K562 (cell line): ENCODE measurements at regions not wholly inside any gene's neighbourhood (a gene's known extent, or its start where the extent isn't known, plus 50 kb on each side); places are given as distances from the start of the nearest gene placed in this dataset.

Experiments used
- ATAC-seq: fragments of 200-7000 bp; cut with Tn5 transposase; 3 replicates; pipeline ENCODE4 v1.9.1; 2020; ENCODE audit warnings: moderate library complexity
- BruUV-seq: library from RNA; stranded (reverse); fragments of 400-500 nt; replicated peaks from 2 replicates; lab custom pipeline; 2021; lab: Mats Ljungman, UMichigan
- CTCF ChIA-PET: fragments of 300-600 bp; formaldehyde crosslinking; extraction: SDS; loops from one replicate; lab custom pipeline; 2021; ENCODE audit warnings: low intra/inter-chr PET ratio; lab: Yijun Ruan, JAX
- POLR2A ChIA-PET: fragments of 300-600, 350-650 bp; sonication (Branson Sonifier 250); formaldehyde crosslinking; extraction: SDS; loops from one replicate; lab custom pipeline; 2021; ENCODE audit warnings: antibody characterized with exemption, inconsistent platforms; lab: Yijun Ruan, JAX
- DNase-seq, 4 experiments: peaks; one replicate each; pipeline versions ENCODE4 v3.0.0 to v3.0.0-alpha.2; 2011 to 2018; ENCODE audit warnings: low spot score in 3 of 4, mixed read lengths in 3 of 4; ENCODE audit errors: extremely low read depth in 1 of 4
- FAIRE-seq: peaks from 2 replicates; lab custom pipeline; 2011; peaks lifted over from hg19 to GRCh38; lab: Jason Lieb, UNC
- H2AFZ ChIP-seq: 2 replicates; pipeline ENCODE4 v1.6.0; 2011; ENCODE audit warnings: low read depth, low read length, control low read depth, inconsistent platforms
- H3K27ac ChIP-seq: fragments of 200-600 bp; 3 replicates; pipeline ENCODE4 v1.8.0; 2011; ENCODE audit warnings: low read depth, mild to moderate bottlenecking, control low read depth, inconsistent platforms, low read length, moderate library complexity, mixed read lengths; ENCODE audit errors: extremely low read depth
- H3K27me3 ChIP-seq, 2 experiments: fragments of 300-600 bp in 1 of 2; 2 replicates in 1 of 2; 3 replicates in 1 of 2; pipeline versions ENCODE4 v1.6.0 to v1.8.0; 2011; ENCODE audit warnings: inconsistent platforms in 2 of 2, low read length in 2 of 2, mild to moderate bottlenecking in 1 of 2, mixed read lengths in 1 of 2, moderate library complexity in 1 of 2; ENCODE audit not compliant: control insufficient read depth in 2 of 2, insufficient read depth in 2 of 2
- H3K36me3 ChIP-seq: fragments of 300-600 bp; 3 replicates; pipeline ENCODE4 v1.8.0; 2011; ENCODE audit warnings: mild to moderate bottlenecking, low read length, inconsistent platforms; ENCODE audit not compliant: control insufficient read depth, insufficient read depth
- H3K4me1 ChIP-seq, 2 experiments: fragments of 200-600 bp in 1 of 2; replicated peaks in 1 of 2; 2 replicates in 1 of 2; 3 replicates in 1 of 2; pipeline versions ENCODE4 v1.5.1 to v1.8.0; 2011; ENCODE audit warnings: inconsistent platforms in 2 of 2, low read length in 2 of 2, mild to moderate bottlenecking in 1 of 2, mixed read lengths in 1 of 2, moderate library complexity in 1 of 2; ENCODE audit not compliant: control insufficient read depth in 2 of 2, insufficient read depth in 2 of 2
- H3K4me2 ChIP-seq: 2 replicates; pipeline ENCODE4 v1.6.1; 2011; ENCODE audit warnings: low read length, control low read depth, inconsistent platforms, mixed read lengths; ENCODE audit not compliant: insufficient read depth
- H3K4me3 ChIP-seq: fragments of 200-600 bp; sonication (generic), shearing (Covaris generic); 2 replicates; pipeline ENCODE4 v1.5.1; 2016; ENCODE audit warnings: control low read depth, inconsistent platforms
- H3K79me2 ChIP-seq: fragments of 200-600 bp; 3 replicates; pipeline ENCODE4 v1.8.0; 2011; ENCODE audit warnings: low read length, inconsistent platforms; ENCODE audit not compliant: control insufficient read depth, insufficient read depth
- H3K9ac ChIP-seq, 2 experiments: 2 replicates each; pipeline versions ENCODE4 v1.6.0 to v1.6.1; 2011; ENCODE audit warnings: low read depth in 2 of 2, low read length in 2 of 2, control low read depth in 1 of 2, inconsistent platforms in 1 of 2, mild to moderate bottlenecking in 1 of 2, mixed read lengths in 1 of 2; ENCODE audit not compliant: insufficient read depth in 1 of 2
- H3K9me1 ChIP-seq: one replicate; pipeline ENCODE4 v1.6.0; 2011; ENCODE audit warnings: inconsistent platforms, mild to moderate bottlenecking, low read length, moderate library complexity; ENCODE audit not compliant: control insufficient read depth, insufficient read depth
- H3K9me3 ChIP-seq: replicated peaks from 2 replicates; pipeline ENCODE4 v1.5.1; 2011; ENCODE audit warnings: low read depth, low read length, inconsistent platforms; ENCODE audit not compliant: control insufficient read depth, insufficient read depth
- H4K20me1 ChIP-seq: replicated peaks from 2 replicates; pipeline ENCODE4 v1.6.1; 2011; ENCODE audit warnings: low read length, inconsistent platforms, mixed read lengths; ENCODE audit not compliant: control insufficient read depth, insufficient read depth
- CHCHD3 ChIP-seq: fragments of 250-450 bp; sonication (Bioruptor Pico); IDR thresholded peaks from 2 replicates; pipeline ENCODE4 v2.1.2; 2022; ENCODE audit warnings: mild to moderate bottlenecking
- CHD2 ChIP-seq: IDR thresholded peaks from 2 replicates; pipeline ENCODE4 v1.6.1; 2011; ENCODE audit warnings: low read depth, low read length
- CREBBP ChIP-seq: IDR thresholded peaks from one replicate; pipeline ENCODE4 v1.6.1; 2012; ENCODE audit warnings: low read depth, mild to moderate bottlenecking, control low read depth, inconsistent platforms, low read length
- ESRRA ChIP-seq: fragments of 450-650 bp; IDR thresholded peaks from 2 replicates; pipeline ENCODE4 v1.6.1; 2014; ENCODE audit warnings: low read depth, mild to moderate bottlenecking, moderate library complexity, borderline replicate concordance
- FOXJ3 ChIP-seq: sonication (generic); formaldehyde crosslinking; IDR thresholded peaks from 2 replicates; pipeline ENCODE4 v1.4.0; 2020; ENCODE audit warnings: mild to moderate bottlenecking, missing genetic modification reagents
- LARP7 ChIP-seq: fragments of 450-650 bp; IDR thresholded peaks from 2 replicates; pipeline ENCODE4 v1.6.1; 2016
- NBN ChIP-seq: fragments of 450-650 bp; IDR thresholded peaks from 2 replicates; pipeline ENCODE4 v1.6.1; 2016; ENCODE audit warnings: low read depth, mild to moderate bottlenecking
- PHF8 ChIP-seq: fragments of 200-600 bp; sonication (generic); IDR thresholded peaks from 2 replicates; pipeline ENCODE4 v1.6.1; 2012; ENCODE audit warnings: mixed run types, mild to moderate bottlenecking, inconsistent platforms, low read length, moderate library complexity, borderline replicate concordance
- PRMT5 ChIP-seq: sonication (generic); formaldehyde crosslinking; IDR thresholded peaks from 2 replicates; pipeline ENCODE4 v1.5.0; 2020; ENCODE audit warnings: missing genetic modification reagents
- RBM17 ChIP-seq: fragments of 200-400 bp; formaldehyde crosslinking; IDR thresholded peaks from 2 replicates; pipeline ENCODE4 v1.6.1; 2017; ENCODE audit warnings: low read depth, mild to moderate bottlenecking, low read length, borderline replicate concordance
- RCOR1 ChIP-seq, 2 experiments: IDR thresholded peaks; 2 replicates each; pipeline ENCODE4 v1.6.1; 2012; ENCODE audit warnings: low read depth in 2 of 2, low read length in 2 of 2, borderline replicate concordance in 1 of 2, improper control_type of control experiment in 1 of 2
- SMAD4 ChIP-seq: fragments of 250-450 bp; sonication (Bioruptor Pico); conservative IDR thresholded peaks from 2 replicates; pipeline ENCODE4 v1.8.0; 2021; ENCODE audit warnings: inconsistent platforms, mild to moderate bottlenecking, moderate library complexity
- SUPT5H ChIP-seq: fragments of 450-650 bp; IDR thresholded peaks from 2 replicates; pipeline ENCODE4 v1.6.1; 2016
- TEAD2 ChIP-seq: fragments of 450-650 bp; IDR thresholded peaks from 2 replicates; pipeline ENCODE4 v1.6.1; 2016; ENCODE audit warnings: missing genetic modification characterization, control low read depth, missing compliant biosample characterization
- ZNF232 ChIP-seq: sonication (generic); formaldehyde crosslinking; IDR thresholded peaks from 2 replicates; pipeline ENCODE4 v1.8.0; 2022; ENCODE audit warnings: mild to moderate bottlenecking, missing genetic modification reagents
- ZNF778 ChIP-seq: fragments of 450-650 bp; formaldehyde crosslinking; IDR thresholded peaks from 2 replicates; pipeline ENCODE4 v1.4.0; 2020; ENCODE audit warnings: mild to moderate bottlenecking, moderate library complexity
- WGBS: fragments of 100-300 bp; shearing (Covaris generic); methylation state at CpG from one replicate; pipeline ENCODE4 v1.1.6; 2016; ENCODE audit warnings: low coverage, mixed read lengths; ENCODE audit not compliant: insufficient coverage; ENCODE audit errors: missing lambda C conversion rate; 5-methylcytosine and 5-hydroxymethylcytosine counted together
- in situ Hi-C: fragments of 300-500 bp; cut with MboI; formaldehyde crosslinking; loops from 4 replicates; pipeline ENCODE4 v1.15.0; 2018; ENCODE audit warnings: inconsistent platforms, mixed read lengths
- intact Hi-C: fragments of 100-400 bp; cut with micrococcal nuclease; formaldehyde crosslinking; loops from 2 replicates; pipeline ENCODE4 v1.14.2; 2022
- TF ChIP-seq, protein P1 (sequence below): fragments of 250-450 bp; sonication (Bioruptor Pico); IDR thresholded peaks from 2 replicates; pipeline ENCODE4 v1.8.0; 2021; ENCODE audit warnings: moderate library complexity, mild to moderate bottlenecking, inconsistent platforms
- TF ChIP-seq, protein P2 (sequence below): fragments of 450-650 bp; formaldehyde crosslinking; IDR thresholded peaks from 2 replicates; pipeline ENCODE4 v1.4.0; 2020; ENCODE audit warnings: mild to moderate bottlenecking
- TF ChIP-seq, protein P3 (sequence below): fragments of 450-650 bp; formaldehyde crosslinking; IDR thresholded peaks from 2 replicates; pipeline ENCODE4 v1.4.0; 2022; ENCODE audit warnings: missing genetic modification characterization

DNA sequence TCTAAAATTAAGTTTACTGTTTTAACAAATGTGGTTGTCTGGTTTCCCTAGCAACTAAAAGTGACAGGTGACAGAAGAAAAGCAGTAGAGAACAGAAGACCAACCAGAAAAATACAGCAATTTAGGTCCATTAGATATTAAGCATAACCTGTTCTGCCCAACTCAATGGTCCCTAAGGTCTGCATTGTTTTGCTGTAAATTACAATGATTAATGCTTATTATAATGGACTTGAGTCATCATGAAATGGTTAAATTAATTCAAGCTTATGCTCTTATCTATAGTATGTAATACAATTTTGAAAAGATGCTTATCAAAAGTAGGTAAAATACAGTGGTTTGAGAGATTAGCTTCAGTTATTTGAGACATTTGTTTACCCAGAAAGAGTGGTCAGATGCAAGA lies 378.0 kb downstream of the GRB14 start:
- no peaks in the 10 kb centered on the region for H3K79me2 ChIP-seq
- no peak overlapping the region for H3K27ac ChIP-seq
- TF ChIP-seq NBN (no peak), ESRRA (no peak), LARP7 (no peak), SMAD4 (CRISPR knock-in tag) (no peak), TEAD2 (no peak), CHCHD3 (CRISPR knock-in tag) (no peak), RBM17 (no peak), SUPT5H (no peak), CHD2 (no peak)
- TF ChIP-seq, protein P1, sequence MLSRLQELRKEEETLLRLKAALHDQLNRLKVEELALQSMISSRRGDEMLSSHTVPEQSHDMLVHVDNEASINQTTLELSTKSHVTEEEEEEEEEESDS, result no peak
- ChIA-PET CTCF (no interaction called here), POLR2A (no interaction called here)
- DNase-seq, result no peak
- no peaks in the 10 kb centered on the region for H3K9me3 ChIP-seq
- no peaks in the 10 kb centered on the region for H3K9me1 ChIP-seq
- H3K36me3 ChIP-seq, result no peaks in the 10 kb centered on the region
- no peak for FAIRE-seq
- no peaks in the 10 kb centered on the region for H4K20me1 ChIP-seq
- H3K4me3 ChIP-seq, result no peak overlapping the region
- H3K9ac ChIP-seq, result no peak overlapping the region
- ATAC-seq, result no peak
- intact Hi-C loops, result no loop called here
- H2AFZ ChIP-seq, result no peak overlapping the region
- H3K4me2 ChIP-seq, result no peak overlapping the region
- H3K27me3 ChIP-seq, result no peaks in the 10 kb centered on the region
- no peaks in the 10 kb centered on the region for H3K4me1 ChIP-seq
- BruUV-seq, result no TSS peak
- in situ Hi-C loops, result no loop called here

DNA sequence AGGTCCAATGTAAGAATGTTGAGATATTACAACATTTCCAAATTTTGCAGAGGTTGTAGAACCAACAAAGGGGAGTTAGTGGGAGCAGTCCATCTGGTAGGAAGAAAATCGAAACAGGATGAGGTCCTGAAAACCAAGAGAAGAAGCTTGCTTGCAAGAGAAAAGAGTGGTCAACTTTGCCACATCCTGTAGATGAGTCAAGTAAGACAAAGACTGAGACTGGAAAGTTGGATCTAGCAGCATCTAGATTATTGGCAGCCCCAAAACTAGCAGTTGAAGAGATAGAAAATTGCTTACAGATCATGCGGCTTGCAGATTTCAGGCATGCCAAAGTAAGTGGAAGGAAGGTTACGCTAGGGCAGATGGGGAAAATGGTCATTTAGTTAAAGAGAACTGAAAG lies 378.9 kb downstream of the GRB14 start:
- Histone ChIP-seq H3K4me3 (no peak overlapping the region), H4K20me1 (no peaks in the 10 kb centered on the region), H3K9me3 (no peaks in the 10 kb centered on the region), H3K4me1 (no peaks in the 10 kb centered on the region), H3K9ac (no peak overlapping the region), H3K27ac (no peak overlapping the region), H2AFZ (no peak overlapping the region), H3K27me3 (no peaks in the 10 kb centered on the region), H3K9me1 (no peaks in the 10 kb centered on the region), H3K79me2 (no peaks in the 10 kb centered on the region), H3K4me2 (no peak overlapping the region), H3K36me3 (no peaks in the 10 kb centered on the region)
- in situ Hi-C loops, result no loop called here
- DNase-seq, result no peak
- ChIA-PET CTCF (no interaction called here), POLR2A (no interaction called here)
- no peak for FAIRE-seq
- BruUV-seq, result no TSS peak
- no peak for ATAC-seq
- WGBS, result 4% methylated on average over 3 of the region's 3 CpGs
- intact Hi-C loops, result no loop called here
- TF ChIP-seq, protein P2, sequence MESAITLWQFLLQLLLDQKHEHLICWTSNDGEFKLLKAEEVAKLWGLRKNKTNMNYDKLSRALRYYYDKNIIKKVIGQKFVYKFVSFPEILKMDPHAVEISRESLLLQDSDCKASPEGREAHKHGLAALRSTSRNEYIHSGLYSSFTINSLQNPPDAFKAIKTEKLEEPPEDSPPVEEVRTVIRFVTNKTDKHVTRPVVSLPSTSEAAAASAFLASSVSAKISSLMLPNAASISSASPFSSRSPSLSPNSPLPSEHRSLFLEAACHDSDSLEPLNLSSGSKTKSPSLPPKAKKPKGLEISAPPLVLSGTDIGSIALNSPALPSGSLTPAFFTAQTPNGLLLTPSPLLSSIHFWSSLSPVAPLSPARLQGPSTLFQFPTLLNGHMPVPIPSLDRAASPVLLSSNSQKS, result no peak
- no peak for TF ChIP-seq ZNF232 (CRISPR knock-in tag)
- no peak for TF ChIP-seq ZNF778 (CRISPR knock-in tag)
- TF ChIP-seq, protein P3, sequence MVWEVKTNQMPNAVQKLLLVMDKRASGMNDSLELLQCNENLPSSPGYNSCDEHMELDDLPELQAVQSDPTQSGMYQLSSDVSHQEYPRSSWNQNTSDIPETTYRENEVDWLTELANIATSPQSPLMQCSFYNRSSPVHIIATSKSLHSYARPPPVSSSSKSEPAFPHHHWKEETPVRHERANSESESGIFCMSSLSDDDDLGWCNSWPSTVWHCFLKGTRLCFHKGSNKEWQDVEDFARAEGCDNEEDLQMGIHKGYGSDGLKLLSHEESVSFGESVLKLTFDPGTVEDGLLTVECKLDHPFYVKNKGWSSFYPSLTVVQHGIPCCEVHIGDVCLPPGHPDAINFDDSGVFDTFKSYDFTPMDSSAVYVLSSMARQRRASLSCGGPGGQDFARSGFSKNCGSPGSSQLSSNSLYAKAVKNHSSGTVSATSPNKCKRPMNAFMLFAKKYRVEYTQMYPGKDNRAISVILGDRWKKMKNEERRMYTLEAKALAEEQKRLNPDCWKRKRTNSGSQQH (CRISPR knock-in tag), result no peak
- TF ChIP-seq CREBBP, result no peak
- TF ChIP-seq PRMT5, result no peak
- TF ChIP-seq PHF8, result no peak
- TF ChIP-seq RCOR1 (IDR thresholded peaks at IDR 0.05; ENCODE audit: borderline replicate concordance in 1 of 2, low read depth in 2 of 2, low read length in 2 of 2), result no peak
- no peak for TF ChIP-seq FOXJ3 (CRISPR knock-in tag)
- TF ChIP-seq LARP7, result no peak
